Globus pallidus (tissue), 1 donor: ENCODE measurements at regions not wholly inside any gene's neighbourhood (a gene's known extent, or its start where the extent isn't known, plus 50 kb on each side); places are given as distances from the start of the nearest gene placed in this dataset.
"Not testable (repeated sequence)": the region's sequence is repeated elsewhere in the genome, so short reads cannot be mapped to it uniquely, and the experiment has no call there.

Source experiments
- DNase-seq: peaks from one replicate; pipeline ENCODE4 v3.0.0-alpha.2; 2015; ENCODE audit warnings: low spot score

DNA sequence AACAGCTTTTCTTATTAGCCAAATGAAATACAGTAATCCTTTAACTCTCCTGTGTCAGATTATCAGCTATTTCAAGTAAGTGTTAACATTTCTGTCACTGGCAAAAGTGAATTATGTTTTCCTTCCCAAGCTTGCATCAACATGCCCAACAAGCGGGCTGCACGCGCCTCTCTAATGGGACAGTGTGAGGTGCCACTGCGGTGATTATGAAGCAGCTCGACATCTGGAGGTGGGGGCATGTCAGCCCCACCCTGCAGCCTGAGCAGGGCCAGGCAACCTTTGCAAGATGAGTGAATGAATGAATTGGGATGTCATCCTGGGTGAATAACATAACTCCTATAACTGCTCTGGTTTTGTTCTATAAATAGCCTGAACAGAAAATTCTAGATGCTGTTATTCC, 301.4 kb downstream of the ZNF326 start:
- DNase-seq = no peak

DNA sequence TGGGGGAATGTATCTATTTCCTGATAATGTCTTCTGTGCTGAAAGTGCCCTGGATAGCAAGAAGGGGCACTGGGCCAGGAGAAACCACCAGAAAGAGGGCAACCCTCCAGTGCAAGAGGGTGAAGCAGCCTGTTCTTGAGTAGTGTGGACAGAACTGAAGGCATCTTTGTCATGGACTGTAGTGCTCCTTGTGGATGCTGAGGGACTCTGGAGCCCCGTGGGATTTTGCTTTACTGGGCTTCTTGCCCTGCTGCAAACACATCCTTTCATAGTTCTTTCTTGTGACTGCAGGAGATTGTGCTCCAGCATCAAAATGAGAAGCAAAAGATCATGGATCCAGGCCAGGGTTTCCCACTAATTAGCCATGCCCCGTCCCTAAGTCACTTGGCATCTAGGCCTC, 300.6 kb downstream of the ZNF326 start:
- DNase-seq = no peak

DNA sequence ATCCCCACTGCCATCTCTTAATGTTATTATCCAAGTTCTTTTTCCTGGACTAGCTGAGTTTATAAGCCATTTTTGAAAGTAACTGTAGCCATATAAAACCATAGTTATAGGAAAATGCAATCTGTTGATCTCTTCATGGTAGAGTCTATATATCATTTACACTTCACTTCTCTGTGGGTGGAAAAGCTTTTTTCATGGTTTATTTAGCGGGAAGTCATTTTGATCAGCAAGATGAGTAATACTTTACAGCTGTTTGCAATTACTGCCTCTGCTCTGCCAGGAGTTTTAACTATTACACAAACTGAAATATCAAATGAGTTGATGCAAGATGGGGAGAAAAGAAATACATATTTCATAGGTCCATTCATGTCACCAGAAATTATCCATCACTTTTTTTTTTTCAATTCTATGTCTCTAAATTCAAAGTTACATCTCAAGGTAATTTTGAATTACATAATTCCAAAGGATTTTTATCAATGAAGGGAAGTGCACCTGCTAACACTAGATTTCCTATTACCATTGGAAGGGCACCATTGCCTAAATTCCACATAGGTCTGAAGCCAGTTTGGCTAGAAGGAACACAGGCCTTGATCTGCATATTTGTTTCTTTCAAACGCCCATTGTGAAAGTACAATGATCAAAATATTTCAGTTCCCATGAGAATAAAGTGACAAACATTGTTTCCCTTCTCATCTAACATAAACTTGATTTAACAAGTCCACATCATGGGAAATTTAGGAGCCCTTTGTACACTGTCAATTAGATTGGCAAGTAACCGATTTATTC, 296.7 kb downstream of the ZNF326 start:
- no peak for DNase-seq

DNA sequence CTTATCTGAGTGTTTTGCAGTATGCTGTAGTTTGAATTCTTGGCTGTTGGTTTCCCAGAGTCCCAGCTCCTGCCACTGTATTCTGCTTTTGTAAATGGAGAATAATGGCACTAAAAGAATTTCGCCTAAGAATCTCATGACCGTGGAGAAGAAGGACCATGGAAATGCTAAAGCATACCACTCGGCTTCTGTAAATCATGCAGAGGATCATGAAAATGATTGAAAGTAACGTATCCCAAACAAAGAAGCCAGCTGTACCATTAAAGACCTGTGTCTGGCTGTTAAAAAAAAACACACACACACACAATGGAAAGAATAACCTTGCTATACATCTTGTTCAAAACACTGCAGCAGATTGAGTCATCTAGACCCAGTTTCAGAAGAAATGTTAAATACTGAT, 287.9 kb downstream of the ZNF326 start:
- DNase-seq = no peak

DNA sequence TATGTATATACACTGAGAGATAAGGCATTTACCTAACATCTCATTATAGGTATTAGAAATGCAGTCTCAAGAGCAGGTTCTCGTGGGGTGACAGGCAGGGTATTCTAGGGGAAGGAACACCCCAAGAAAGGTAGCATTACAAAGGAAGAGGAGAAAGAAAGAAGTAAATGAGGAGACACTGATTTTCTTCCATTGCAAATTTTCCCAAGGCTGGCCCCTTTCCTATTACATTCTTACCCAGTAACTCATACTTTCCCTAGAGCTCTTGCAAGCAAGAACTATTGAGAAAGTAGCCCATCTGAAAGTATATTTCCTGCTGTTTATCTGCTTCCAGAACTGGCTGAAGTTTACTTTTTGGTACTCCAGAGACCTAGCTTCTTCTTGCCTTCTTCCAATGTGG, 287.0 kb downstream of the ZNF326 start:
- DNase-seq = not testable (repeated sequence)

DNA sequence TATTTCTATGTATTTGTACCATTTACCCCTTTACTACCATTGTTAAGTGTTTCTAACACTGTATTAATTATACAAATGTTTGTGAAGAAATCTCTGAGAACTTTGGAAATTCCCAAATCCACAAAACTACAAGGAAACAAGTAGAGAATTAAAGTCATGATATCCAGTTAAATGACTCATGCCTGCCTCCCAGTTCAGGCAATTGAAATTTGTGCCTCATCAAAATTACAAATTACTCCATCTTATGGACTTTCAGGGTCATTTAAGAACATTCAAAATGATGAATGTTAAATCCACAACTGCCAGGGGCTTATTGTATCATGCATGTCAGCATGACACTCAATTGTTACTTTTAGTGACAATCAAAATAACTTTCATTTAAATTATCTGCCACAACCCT, 282.4 kb downstream of the ZNF326 start:
- no peak for DNase-seq

DNA sequence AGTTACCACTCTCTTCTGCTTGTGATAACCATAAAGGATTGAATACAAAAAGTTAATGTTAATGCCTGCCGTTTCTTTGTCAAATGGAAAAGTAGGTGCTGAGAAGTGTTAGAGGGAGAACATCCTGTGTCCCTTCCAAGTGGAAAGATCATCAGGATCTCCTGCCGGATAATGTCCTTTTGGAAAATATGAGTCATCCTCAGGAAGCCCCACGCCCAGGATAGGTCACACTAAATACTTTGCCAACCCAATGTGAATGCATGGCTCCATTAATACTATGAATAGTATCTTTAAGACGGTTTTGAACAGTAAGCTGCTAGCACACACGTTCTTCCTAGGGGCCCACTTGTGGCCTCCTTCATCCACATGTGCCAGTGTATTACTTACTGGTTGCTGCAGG, 279.5 kb downstream of the ZNF326 start:
- DNase-seq = no peak

DNA sequence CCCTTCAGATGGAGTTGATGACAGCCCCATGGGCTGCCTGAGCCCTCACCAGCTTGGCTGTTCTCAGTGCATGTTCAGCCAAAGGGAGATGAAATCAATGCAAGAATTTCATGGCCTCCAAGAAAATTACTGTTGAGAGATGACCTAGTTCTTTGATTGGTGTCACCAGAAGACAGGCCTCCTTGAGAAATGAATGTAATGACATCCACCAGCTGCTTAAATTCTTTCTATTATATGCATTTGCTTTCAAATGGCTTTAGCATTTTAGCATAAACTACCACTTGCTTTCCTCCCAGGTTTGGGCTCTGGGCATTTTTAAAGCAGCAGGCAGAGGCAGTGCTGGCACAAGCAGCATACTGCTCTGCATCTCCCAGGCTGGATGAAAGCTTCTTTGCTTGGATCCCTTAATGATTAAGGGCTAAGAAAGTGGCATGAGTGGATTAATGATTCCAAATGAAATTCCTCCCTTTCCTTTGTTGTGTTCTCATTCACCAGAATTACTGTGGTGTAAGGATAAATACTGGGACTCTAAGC, 278.4 kb downstream of the ZNF326 start:
- no peak for DNase-seq

DNA sequence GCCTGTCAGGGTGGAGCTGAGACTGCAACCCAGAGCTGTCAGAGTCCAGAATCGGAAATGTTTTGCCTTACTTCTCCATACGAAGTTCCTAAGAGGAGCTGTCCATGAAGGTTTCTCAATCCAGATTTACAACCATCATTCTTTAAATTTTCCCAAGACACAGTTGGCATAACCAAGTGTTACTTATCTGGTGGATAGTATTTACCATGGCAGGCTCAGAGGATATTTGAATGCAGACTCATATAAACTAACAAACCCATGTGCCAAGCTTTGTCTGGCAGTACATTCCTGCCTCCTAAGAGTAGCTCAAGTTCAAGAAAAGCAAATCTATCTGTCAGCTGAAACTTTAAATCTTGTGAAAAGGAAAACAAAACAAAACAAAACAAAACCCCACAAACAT, 267.9 kb downstream of the ZNF326 start:
- no peak for DNase-seq

DNA sequence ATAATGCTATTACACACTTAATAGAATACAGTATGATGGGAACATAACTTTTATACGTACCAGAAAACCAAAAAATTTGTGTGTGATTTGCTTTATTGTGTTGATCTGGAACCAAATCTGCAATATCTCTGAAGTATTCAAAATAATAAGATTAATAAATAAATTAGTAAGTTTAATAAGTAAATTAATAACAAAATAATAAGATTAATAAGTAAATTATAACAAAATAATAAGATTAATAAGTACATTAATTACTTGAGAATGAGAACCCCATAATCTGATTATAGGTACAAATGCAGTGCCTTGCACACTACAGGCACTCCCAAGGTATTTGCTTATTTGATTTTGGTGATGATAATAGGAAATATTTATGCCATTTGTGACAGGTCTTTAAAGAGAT, 267.4 kb downstream of the ZNF326 start:
- no peak for DNase-seq

DNA sequence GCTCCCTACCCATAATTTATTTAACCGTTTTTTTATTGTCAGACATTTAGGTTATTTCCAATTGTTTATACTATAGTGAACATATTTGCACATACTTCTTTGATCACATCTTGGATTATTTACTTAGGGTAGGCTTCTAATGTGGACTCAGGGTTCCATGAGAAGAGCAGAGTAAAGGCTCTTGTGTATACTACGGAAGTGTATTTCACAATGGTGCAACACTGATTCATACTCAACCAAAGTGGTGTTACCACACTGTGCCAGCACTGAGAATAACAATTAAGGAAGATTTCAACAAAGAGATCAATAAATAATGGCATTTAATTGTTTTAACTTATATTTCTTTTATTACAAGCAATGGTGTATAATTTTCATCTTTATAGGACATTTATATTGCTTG, 251.2 kb downstream of the ZNF326 start:
- DNase-seq = no peak

DNA sequence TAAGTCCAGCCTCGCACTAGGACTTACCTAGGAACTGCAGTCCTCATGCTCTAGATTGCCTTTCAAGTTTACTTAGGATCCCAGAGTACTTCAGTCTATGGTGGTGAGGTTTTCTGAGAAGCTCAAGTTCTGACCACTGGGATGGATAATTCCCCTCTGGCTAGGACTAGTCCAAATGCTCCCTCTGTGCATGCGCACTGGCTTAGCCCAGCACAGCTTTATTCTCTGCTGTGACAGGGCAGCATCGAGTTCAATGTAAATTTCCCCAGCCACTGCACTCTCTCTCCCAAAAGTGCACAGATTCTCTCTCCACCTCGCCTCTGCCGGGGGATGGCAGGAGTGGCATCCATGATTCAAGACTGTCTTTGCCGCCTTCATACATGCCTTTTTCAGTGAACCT, 241.6 kb downstream of the ZNF326 start:
- no peak for DNase-seq

DNA sequence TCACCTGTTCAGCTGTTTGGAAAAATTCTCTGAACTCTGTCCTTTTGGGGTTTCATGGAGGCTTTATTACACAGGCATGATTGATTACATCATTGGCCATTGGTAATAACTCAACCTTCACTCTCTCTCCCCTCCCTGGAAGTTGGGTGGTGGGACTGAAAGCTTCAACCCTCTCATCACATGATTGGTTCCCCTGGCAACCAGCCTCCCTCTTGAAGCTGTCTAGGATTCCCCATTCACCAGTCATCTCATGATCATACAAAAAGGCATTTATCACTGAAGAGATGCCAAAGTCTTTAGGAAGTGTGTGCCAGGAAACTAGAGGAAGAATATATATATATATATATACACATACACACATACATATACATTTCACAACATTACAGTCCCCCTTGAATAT, 228.5 kb downstream of the ZNF326 start:
- no peak for DNase-seq

DNA sequence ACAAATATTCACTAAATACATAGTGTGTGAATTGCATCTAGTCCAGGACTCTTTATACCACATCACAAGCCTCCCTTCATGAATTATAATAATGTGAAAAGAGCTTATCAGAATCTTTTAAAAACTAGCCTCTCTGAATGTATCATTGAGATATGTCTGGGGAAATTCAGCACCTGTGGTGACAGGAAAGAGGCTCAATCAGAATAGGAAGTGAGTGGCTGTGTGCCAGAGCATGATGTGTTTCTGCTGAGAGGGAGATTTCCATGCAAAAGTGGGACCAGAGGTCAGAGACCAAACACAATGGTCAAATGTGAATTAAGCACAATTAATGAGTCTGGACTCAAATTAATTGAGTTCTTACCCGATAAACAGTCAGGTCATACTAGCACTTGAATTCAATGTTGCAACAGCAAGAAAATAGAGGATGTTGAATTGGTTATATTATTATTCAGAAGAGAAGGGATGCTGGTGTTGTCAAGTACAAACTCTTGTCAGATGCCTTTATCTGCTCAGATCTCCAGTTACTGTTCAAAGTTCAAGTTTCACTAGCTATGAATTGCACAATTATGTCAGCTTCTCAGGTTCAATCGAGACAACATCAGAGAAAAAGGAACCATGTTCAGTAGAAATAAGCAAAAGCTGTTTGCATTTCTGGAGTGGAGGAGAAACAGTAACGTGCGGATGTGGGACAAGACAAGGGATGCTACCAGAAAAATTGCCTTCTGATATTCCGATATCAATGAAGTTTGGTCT, 226.2 kb downstream of the ZNF326 start:
- no peak for DNase-seq

DNA sequence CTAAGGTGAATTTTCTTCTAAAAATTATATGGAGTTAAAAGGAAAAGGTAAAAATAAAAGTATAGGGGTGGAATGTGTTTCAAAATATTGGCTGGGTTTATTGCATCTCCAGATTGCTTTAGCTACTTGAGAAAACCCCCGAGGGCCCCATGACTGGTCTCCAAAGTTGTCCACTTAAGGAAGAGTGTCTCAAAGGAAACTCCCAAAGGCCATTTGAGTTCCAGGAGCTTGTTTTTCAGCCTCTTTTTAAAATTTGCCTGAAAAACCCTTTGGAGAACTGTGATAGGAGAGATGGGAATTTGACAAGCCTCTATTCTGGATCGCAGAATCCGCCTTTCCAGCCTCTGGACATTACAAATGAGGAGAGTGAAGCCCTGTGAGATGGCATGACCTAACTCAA, 225.6 kb downstream of the ZNF326 start:
- no peak for DNase-seq

DNA sequence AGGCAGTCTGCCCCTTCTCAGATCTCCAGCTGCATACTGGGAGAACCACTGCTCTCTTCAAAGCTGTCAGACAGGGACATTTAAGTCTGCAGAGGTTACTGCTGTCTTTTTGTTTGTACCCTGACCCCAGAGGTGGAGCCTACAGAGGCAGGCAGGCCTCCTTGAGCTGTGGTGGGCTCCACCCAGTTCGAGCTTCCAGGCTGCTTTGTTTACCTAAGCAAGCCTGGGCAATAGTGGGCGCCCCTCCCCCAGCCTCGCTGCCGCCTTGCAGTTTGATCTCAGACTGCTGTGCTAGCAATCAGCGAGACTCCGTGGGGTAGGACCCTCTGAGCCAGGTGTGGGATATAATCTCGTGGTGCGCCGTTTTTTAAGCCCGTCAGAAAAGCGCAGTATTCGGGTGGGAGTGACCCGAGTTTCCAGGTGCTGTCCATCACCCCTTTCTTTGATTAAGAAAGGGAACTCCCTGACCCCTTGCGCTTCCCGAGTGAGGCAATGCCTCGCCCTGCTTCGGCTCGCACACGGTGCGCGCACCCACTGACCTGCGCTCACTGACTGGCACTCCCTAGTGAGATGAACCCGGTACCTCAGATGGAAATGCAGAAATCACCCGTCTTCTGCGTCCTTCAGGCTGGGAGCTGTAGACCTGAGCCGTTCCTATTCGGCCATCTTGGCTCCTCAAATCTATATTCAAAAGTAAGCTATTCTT, 224.4 kb downstream of the ZNF326 start:
- not testable (repeated sequence) for DNase-seq

DNA sequence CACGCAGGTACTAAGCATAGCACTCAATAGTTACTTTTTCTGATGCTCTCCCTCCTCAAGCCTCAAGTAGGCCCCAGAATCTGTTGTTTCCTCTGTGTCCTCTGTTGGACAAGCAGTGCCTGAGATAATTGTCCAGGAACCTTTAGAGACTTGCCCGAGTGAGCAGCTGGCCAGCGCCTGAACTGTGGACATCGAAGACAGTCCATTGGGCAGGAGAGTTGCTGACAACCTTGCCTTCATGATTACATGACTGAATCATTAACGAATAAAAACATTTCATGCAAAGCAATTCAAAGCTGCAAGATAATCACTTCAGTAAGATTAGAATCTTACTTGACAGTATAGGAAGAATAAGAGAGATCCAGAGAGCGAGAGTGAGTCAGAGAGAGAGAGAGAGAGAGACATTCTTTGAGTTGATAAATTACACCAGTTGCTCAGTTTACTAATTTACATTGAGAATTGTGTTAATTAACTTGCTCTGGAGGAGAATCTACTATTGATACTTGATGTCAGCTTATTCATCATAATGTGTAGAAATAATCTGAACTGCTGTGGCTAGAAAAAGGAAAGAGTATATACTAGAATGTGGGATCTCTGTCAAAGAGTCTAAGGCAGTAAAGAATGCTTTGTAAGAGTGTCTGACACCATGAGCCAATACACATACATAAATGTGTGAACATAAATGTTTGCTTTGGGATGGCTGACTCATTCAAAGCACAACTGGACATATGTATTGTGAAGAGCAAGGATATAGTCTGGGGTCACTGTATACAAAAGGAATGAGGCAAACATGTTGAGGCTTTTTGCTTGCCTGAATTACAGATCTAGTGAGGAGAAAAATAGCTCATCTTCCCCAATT, 216.0 kb downstream of the ZNF326 start:
- no peak for DNase-seq

DNA sequence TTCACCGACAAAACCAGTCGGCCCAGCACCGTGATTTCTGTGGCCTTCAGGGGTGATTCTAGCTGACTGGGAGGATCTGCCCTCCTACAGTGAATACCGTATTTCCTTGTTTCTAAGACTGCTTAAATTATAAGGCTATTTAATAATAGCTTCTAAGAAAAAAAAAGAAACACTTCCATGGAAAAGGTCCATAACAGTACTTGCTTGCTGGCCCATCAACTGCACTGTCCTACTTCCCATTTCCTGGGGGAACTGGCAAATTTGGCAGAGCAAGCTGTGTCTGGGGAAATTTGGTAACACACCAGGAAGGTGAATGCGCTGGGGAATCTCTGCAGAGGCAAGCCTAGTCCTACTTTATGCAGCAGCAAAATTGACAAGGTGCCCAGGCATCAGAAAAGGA, 214.0 kb downstream of the ZNF326 start:
- no peak for DNase-seq

DNA sequence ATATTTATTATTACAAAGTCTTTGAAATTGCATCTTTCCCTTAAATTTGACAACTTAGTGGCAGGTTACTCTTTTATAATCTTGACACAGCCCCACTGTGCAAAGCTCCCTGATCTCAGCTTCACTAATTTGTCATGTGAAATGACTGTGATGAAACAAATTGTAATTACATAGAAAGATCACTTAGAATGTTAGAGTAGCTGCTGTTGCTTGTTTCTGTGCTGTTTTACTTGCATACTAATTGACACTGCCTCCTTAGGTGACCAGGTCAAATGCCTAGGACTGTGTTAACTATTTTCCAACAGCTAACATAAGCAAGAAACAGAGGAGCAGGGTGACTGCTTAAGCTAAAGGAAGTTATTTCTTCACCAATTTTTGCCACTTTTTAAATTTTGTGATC, 211.3 kb downstream of the ZNF326 start:
- DNase-seq = no peak

DNA sequence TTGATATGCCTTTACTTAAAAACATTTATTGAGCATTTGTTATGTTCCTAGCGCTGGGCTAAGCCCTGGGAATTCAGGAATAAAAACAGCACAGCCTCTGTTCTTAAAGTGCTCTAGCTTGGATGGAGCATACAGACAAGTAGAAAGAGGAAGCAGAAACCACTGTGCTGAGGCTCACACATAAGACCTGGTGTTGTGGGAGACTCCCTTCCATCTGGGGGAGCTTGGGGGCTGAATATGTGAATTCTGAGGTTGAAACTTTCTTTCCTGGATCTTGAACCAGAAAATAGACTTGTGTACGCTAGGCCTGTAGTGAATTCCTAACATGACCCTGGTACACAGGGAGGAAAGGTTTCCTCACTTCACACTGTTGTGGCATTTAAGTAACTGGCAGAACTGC, 209.9 kb downstream of the ZNF326 start:
- no peak for DNase-seq

DNA sequence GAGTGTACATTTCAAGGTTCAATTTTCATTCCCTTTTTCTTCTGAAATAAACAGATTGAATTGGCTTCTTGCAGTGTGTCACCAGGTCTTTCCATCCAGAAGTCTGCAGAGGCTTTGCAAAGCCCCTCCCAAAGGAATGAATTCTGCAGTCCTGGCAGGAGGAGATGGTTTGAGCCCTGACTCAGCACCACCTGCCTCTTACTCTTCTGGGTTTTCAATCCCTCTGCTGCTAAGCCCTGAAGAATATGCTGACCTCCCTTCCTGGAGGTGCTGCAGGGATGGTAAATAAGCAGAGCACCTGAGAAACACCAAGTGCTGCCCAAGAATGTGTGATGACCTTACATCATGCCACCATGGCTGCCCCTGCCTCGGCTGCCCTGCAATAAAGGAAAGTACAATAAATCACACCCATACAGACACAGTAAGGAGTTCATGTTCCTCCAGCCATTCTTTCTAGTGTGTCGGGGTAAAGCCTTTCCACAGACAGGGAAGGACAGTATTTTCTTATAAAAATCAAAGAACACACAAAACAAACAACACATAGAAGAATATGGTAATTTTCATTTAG, 209.2 kb downstream of the ZNF326 start:
- no peak for DNase-seq
